CD4-positive, alpha-beta T cell treated with Interleukin-12 subunit alpha and Interleukin-12 subunit beta, for 1 hour (primary cell): ENCODE measurements at regions not wholly inside any gene's neighbourhood (a gene's known extent, or its start where the extent isn't known, plus 50 kb on each side); places are given as distances from the start of the nearest gene placed in this dataset.
"Not testable (repeated sequence)": the region's sequence is repeated elsewhere in the genome, so short reads cannot be mapped to it uniquely, and the experiment has no call there.

Source experiments
- DNase-seq: peaks from one replicate; pipeline ENCODE4 v3.0.0-alpha.2; 2020

- DNase-seq: not testable (repeated sequence)
These were observed 59.2 kb upstream of the CCDC180 start for GRCh38 chr9:97248252-97248651.

GRCh38 chr9:97243606-97244005 lies 63.9 kb upstream of the CCDC180 start:
- no peak for DNase-seq

- DNase-seq: not testable (repeated sequence)
These were observed 66.0 kb upstream of the CCDC180 start for GRCh38 chr9:97241430-97241829.

- peak; percentile 77 for DNase-seq
These were observed 69.2 kb upstream of the CCDC180 start for GRCh38 chr9:97237951-97238889.

- DNase-seq: no peak
These were observed 70.1 kb upstream of the CCDC180 start for GRCh38 chr9:97237311-97237786.

- DNase-seq: not testable (repeated sequence)
These were observed 74.5 kb upstream of the CCDC180 start for GRCh38 chr9:97233009-97233400.

DNA sequence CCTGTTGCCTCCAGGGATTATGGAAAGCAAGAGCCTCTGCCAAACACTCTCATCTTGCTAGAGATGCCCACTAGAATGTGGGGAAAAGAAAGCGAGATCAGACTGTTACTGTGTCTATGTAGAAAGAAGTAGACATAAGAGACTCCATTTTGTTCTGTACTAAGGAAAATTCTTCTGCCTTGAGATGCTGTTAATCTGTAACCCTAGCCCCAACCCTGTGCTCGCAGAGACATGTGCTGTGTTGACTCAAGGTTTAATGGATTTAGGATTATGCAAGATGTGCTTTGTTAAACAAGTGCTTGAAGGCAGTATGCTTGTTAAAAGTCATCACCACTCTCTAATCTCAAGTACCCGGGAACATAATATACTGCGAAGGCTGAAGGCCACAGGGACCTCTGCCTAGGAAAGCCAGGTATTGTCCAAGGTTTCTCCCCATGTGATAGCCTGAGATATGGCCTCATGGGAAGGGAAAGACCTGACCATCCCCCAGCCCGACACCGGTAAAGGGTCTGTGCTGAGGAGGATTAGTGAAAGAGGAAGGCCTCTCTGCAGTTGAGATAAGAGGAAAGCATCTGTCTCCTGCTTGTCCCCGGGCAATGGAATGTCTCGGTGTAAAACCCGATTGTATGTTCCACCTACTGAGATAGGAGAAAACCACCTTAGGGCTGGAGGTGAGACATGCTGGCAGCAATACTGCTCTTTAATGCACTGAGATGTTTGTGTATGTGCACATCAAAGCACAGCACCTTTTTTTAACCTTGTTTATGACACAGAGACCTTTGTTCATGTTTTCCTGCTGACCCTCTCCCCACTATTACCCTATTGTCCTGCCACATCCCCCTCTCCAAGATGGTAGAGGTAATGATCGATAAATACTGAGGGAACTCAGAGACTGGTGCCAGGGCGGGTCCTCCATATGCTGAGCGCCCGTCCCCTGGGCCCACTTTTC lies 75.1 kb upstream of the CCDC180 start:
- DNase-seq: not testable (repeated sequence)

DNA sequence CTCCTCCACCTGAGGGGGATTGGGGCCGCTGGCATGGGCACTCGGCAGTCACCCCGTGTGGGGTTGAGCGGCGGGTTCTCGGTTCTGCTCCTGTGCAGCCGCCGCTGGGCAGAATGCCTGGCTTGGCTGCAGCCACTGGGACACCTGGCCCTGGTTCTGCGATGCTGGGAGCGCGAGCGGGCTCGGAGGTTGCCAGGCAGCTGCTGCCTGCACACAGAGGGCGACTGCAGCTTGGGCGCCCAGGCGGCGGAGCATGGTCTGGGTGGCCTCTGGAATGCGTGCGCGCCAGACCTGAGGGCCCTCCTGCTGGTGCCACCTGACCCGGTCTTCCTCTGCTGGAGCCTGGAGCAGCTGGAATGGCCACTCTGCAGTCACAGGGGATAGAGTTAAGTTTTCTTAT lies 85.1 kb upstream of the CCDC180 start:
- DNase-seq: not testable (repeated sequence)

GRCh38 chr9:97221478-97222355 lies 85.7 kb upstream of the CCDC180 start:
- peak; percentile 50 for DNase-seq

DNA sequence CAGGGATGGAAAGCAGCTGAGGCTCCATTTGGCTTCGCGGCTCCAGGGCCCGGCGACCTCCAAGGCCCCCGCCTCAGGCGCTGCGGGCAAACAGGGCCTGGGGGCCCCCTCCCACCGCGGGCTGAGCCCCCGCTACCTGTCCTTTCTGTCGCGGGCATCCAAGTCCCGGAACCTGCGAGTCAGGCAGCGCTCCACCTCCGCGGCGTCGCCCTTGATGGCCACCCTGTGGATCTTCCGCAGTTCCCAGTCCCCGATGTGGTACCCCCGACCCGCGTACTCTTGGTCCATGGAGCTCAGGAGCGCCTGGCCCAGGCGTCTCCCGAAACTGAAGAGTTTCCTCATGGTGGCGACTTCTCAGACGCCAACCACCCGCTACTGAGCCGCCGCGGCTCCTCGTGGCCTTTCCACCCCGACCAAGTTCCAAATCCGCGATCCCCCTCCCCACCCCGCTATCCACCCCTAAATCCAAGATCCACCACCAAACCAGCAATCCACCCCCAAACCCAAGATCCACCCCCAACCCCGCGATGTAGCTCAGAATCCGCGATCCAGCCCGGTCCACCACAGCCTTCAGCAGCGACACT lies 86.5 kb upstream of the CCDC180 start:
- DNase-seq: no peak

DNA sequence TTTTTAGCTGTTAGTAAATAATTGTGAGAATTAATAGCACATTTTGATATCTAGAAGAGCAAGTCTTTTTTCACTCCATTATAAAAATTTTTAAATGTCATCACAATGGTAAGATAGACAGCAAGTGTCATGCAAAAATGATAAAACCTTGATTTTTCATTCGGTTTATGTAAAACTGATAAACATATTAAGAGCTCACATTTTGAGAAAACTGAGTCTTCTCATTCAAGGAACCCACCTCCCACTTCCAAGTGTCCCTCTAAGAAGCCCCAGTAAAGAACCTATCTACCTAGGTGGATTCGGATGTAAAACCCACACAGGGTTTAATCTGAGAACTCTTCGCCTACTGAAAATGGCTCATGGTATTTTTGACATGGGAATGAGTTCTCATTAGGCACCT lies 87.1 kb upstream of the CCDC180 start:
- not testable (repeated sequence) for DNase-seq

DNA sequence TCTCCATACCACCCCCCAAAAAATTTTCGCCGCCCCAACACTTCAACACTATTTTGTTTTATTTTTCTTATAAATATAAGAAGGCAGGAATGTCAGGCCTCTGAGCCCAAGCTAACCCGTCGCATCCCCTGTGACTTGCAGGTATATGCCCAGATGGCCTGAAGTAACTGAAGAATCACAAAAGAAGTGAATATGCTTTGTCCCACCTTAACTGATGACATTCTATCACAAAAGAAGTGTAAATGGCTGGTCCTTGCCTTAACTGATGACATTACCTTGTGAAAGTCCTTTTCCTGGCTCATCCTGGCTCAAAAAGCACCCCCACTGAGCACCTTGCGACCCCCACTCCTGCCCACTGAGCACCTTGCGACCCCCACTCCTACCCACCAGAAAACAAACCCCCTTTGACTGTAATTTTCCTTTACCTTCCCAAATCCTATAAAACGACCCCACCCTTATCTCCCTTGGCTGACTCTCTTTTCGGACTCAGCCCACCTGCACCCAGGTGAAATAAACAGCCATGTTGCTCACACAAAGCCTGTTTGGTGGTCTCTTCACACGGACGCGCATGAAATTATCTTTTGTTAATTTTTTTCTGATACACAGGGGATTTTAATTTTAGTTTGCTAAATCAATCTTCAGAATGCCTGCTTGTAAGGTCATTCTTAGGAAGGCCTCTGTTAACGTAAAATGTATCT lies 87.9 kb upstream of the CCDC180 start:
- DNase-seq: not testable (repeated sequence)

GRCh38 chr9:97215127-97215526 lies 92.3 kb upstream of the CCDC180 start:
- DNase-seq: not testable (repeated sequence)

- not testable (repeated sequence) for DNase-seq
These were observed 92.9 kb upstream of the CCDC180 start for GRCh38 chr9:97214556-97214955.

GRCh38 chr9:97199683-97200082 lies 107.8 kb upstream of the CCDC180 start:
- not testable (repeated sequence) for DNase-seq

GRCh38 chr9:97193767-97194166 lies 113.7 kb upstream of the CCDC180 start:
- DNase-seq: not testable (repeated sequence)

DNA sequence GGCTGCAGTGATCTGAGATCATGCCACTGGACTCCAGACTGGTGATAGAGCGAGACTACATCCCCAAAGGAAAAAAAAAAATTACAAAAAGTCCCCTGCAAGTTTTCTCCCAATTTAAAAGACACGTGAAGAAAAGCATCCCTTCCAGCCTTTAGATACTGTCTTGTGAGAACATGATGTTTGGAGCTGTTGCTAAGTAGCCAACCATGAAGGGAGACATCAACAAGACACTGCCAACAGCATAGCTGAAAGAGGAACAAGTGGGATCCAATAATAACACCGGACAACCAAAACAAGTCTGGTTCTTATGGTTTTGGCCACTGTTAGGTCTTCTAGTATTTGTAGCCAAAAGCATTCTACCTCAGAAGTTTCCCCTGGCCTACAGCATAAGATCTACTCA lies 118.9 kb upstream of the CCDC180 start:
- no peak for DNase-seq

GRCh38 chr9:97187706-97188105 lies 119.8 kb upstream of the CCDC180 start:
- DNase-seq: not testable (repeated sequence)

GRCh38 chr9:97186493-97186892 lies 121.0 kb upstream of the CCDC180 start:
- no peak for DNase-seq

GRCh38 chr9:97182532-97182931 lies 124.9 kb upstream of the CCDC180 start:
- not testable (repeated sequence) for DNase-seq

- DNase-seq: no peak
These were observed 127.8 kb upstream of the CCDC180 start for GRCh38 chr9:97179616-97180015.
